ENCODE measurements at regions not wholly inside any gene's neighbourhood (a gene's known extent, or its start where the extent isn't known, plus 50 kb on each side); places are given as distances from the start of the nearest gene placed in this dataset.

DNA sequence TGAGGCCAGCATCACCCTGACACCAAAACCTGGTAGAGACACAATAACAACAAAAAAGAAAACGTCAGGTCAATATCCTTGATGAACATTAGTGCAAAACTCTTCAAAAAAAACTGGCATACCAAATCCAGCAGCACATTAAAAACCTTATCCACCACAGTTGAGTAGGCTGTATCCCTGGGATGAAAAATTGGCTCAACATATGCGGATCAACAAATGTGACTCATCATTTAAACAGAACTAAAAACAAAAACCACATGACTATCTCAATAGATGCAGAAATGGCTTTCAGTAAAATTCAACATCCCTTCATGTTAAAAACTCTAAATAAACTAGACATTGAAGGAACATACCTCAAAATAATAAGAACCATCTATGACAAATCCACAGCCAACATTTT, 59.6 kb upstream of the PHIP start:
- H3K23ac ChIP-seq (ENCODE audit: insufficient read length), result no peak overlapping the region
- H2BK12ac ChIP-seq (ENCODE audit: low read depth, low read length), result no peak overlapping the region
- H3K14ac ChIP-seq (ENCODE audit: insufficient read length), result no peak overlapping the region
- H3K56ac ChIP-seq (replicated peaks; ENCODE audit: insufficient read length, low read depth, low read length), result no peak overlapping the region
- WGBS, 2 experiments (ENCODE audit: extremely low coverage in 1 of 2, insufficient coverage in 1 of 2, insufficient read length in 1 of 2, insufficient replicate concordance in 2 of 2, low coverage in 1 of 2, low lambda C conversion rate in 2 of 2, missing lambda C conversion rate in 1 of 2), result 86% methylated on average over 2 of the region's 2 CpGs; no CpG with 5 or more reads in 1 of the 2 experiments
- ChIA-PET POLR2A (ENCODE audit: partially characterized antibody) (no interaction called here), CTCF (ENCODE audit: partially characterized antibody) (interaction anchor here (1.2 kb wide), 1 partner anchor 9 kb away, joined by 6 read pairs; no protein-coding TSS in a partner anchor)
- H2AK5ac ChIP-seq (ENCODE audit: low read depth, low read length), result no peak overlapping the region
- no peaks in the 10 kb centered on the region for H3K27me3 ChIP-seq (replicated peaks in 1 of 4; ENCODE audit: control insufficient read depth in 3 of 4, extremely low read depth in 1 of 4, insufficient read depth in 3 of 4, low read length in 3 of 4)
- H3K79me1 ChIP-seq (ENCODE audit: low read depth, low read length), result no peaks in the 10 kb centered on the region
- no peak overlapping the region for H2BK20ac ChIP-seq (ENCODE audit: low read length)
- H3K4me1 ChIP-seq (replicated peaks in 1 of 4; ENCODE audit: control insufficient read depth in 3 of 4, insufficient read depth in 4 of 4, low read length in 3 of 4), result no peaks in the 10 kb centered on the region
- FAIRE-seq (no peak), DNase-seq (ENCODE audit: low read depth in 1 of 2, low spot score in 2 of 2) (no peak)
- no peaks in the 10 kb centered on the region; the same call in 1 of the 2 replicates for H3K23me2 ChIP-seq (ENCODE audit: low read depth, low read length)
- no peak overlapping the region for H2BK15ac ChIP-seq (ENCODE audit: low read length)
- no peak overlapping the region for H2BK120ac ChIP-seq (replicated peaks; ENCODE audit: low read depth, low read length)
- no peak overlapping the region for H4K5ac ChIP-seq (ENCODE audit: insufficient read length, low read depth, low read length)
- no peak overlapping the region for H4K91ac ChIP-seq (replicated peaks; ENCODE audit: insufficient read length, low read length)
- H3K36me3 ChIP-seq (ENCODE audit: control insufficient read depth in 2 of 4, insufficient read depth in 4 of 4, low read length in 3 of 4), result no peaks in the 10 kb centered on the region
- H2AFZ ChIP-seq (ENCODE audit: low read length), result no peak overlapping the region
- H2BK5ac ChIP-seq (ENCODE audit: low read depth, low read length), result no peak overlapping the region
- peaks cover 5 to 23% of the 10 kb centered on the region in 2 experiments; a peak in 3 of 4 replicates for H3K9me3 ChIP-seq (ENCODE audit: insufficient read depth in 2 of 2, low read depth in 1 of 2, low read length in 1 of 2)
- no peak overlapping the region for H4K8ac ChIP-seq (ENCODE audit: extremely low read depth, insufficient read depth, low read length)
- H3K4me2 ChIP-seq (ENCODE audit: insufficient read depth in 1 of 2, low read depth in 2 of 2, low read length in 2 of 2), result no peak overlapping the region
- H3K4ac ChIP-seq (replicated peaks; ENCODE audit: insufficient read length, low read depth, low read length), result no peak overlapping the region
- H4K20me1 ChIP-seq (replicated peaks in 1 of 2; ENCODE audit: control insufficient read depth in 1 of 2, insufficient read depth in 2 of 2, low read length in 2 of 2), result no peaks in the 10 kb centered on the region
- H3K4me3 ChIP-seq (ENCODE audit: extremely low read depth in 1 of 4, insufficient read depth in 2 of 4, low read depth in 3 of 4, low read length in 4 of 4), result no peak overlapping the region
- no peak overlapping the region for H3K9ac ChIP-seq (replicated peaks in 1 of 4; ENCODE audit: extremely low read depth in 1 of 4, low read depth in 3 of 4, low read length in 3 of 4)
- H3K18ac ChIP-seq (ENCODE audit: extremely low read depth, low read length), result no peak overlapping the region
- no peak for TF ChIP-seq MAX (IDR thresholded peaks at IDR 0.05)
- no peak for TF ChIP-seq BRCA1 (IDR thresholded peaks at IDR 0.05; ENCODE audit: low read depth, low read length)
- no peak for TF ChIP-seq ZNF274 (IDR thresholded peaks at IDR 0.05; ENCODE audit: borderline replicate concordance, extremely low read depth, low read length)
- TF ChIP-seq POU5F1 (IDR thresholded peaks at IDR 0.05; ENCODE audit: low read depth, low read length), result no peak
- no peak overlapping the region for H3K27ac ChIP-seq (ENCODE audit: low read depth, low read length)
- H3K79me2 ChIP-seq (ENCODE audit: control insufficient read depth in 1 of 2, insufficient read depth in 2 of 2, low read length in 2 of 2), result no peaks in the 10 kb centered on the region
